GM18858 (cell line): ENCODE measurements at regions not wholly inside any gene's neighbourhood (a gene's known extent, or its start where the extent isn't known, plus 50 kb on each side); places are given as distances from the start of the nearest gene placed in this dataset.

ENCODE experiments used
- ATAC-seq: cut with Tn5 transposase; IDR thresholded peaks from one replicate; pipeline ENCODE4 v1.9.1; 2021; ENCODE audit not compliant: unreplicated experiment

GRCh38 chr2:155332016-155332415 lies 633.5 kb downstream of the KCNJ3 start:
- no peak for ATAC-seq

- ATAC-seq = no peak
These were observed 621.7 kb downstream of the KCNJ3 start for GRCh38 chr2:155320236-155320635.

- ATAC-seq = no peak
These were observed 620.2 kb downstream of the KCNJ3 start for GRCh38 chr2:155318710-155319109.

GRCh38 chr2:155315768-155316167 lies 617.3 kb downstream of the KCNJ3 start:
- ATAC-seq = no peak

- peak; percentile 63 for ATAC-seq
These were observed 612.1 kb downstream of the KCNJ3 start for GRCh38 chr2:155310589-155310988.

GRCh38 chr2:155309483-155309882 lies 611.0 kb downstream of the KCNJ3 start:
- no peak for ATAC-seq

GRCh38 chr2:155308367-155309009 lies 610.0 kb downstream of the KCNJ3 start:
- ATAC-seq = peak; percentile 32

GRCh38 chr2:155301221-155301620 lies 602.7 kb downstream of the KCNJ3 start:
- no peak for ATAC-seq

- ATAC-seq = no peak
These were observed 599.5 kb downstream of the KCNJ3 start for GRCh38 chr2:155298001-155298400.

- ATAC-seq = no peak
These were observed 595.9 kb downstream of the KCNJ3 start for GRCh38 chr2:155294358-155294757.

GRCh38 chr2:155281907-155282306 lies 583.4 kb downstream of the KCNJ3 start:
- ATAC-seq = no peak

GRCh38 chr2:155273323-155273722 lies 574.8 kb downstream of the KCNJ3 start:
- ATAC-seq = no peak

- ATAC-seq = no peak
These were observed 568.1 kb downstream of the KCNJ3 start for GRCh38 chr2:155266583-155266982.

GRCh38 chr2:155266109-155266508 lies 567.6 kb downstream of the KCNJ3 start:
- no peak for ATAC-seq

GRCh38 chr2:155256803-155257202 lies 558.3 kb downstream of the KCNJ3 start:
- ATAC-seq = no peak

GRCh38 chr2:155250800-155251199 lies 552.3 kb downstream of the KCNJ3 start:
- peak; percentile 80 for ATAC-seq

- no peak for ATAC-seq
These were observed 541.7 kb downstream of the KCNJ3 start for GRCh38 chr2:155240176-155240575.

- no peak for ATAC-seq
These were observed 537.2 kb downstream of the KCNJ3 start for GRCh38 chr2:155235710-155236109.

GRCh38 chr2:155223781-155224406 lies 525.4 kb downstream of the KCNJ3 start:
- peak; percentile 46 for ATAC-seq

GRCh38 chr2:155218945-155219344 lies 520.5 kb downstream of the KCNJ3 start:
- ATAC-seq = peak; percentile 62

- peak; percentile 17 for ATAC-seq
These were observed 519.9 kb downstream of the KCNJ3 start for GRCh38 chr2:155218292-155218924.

- peak; percentile 37 for ATAC-seq
These were observed 516.7 kb downstream of the KCNJ3 start for GRCh38 chr2:155215037-155215707.
